K562 (cell line): ENCODE measurements at regions not wholly inside any gene's neighbourhood (a gene's known extent, or its start where the extent isn't known, plus 50 kb on each side); places are given as distances from the start of the nearest gene placed in this dataset.

Experiments used
- ATAC-seq: fragments of 200-7000 bp; cut with Tn5 transposase; 3 replicates; pipeline ENCODE4 v1.9.1; 2020; ENCODE audit warnings: moderate library complexity
- BruUV-seq: library from RNA; stranded (reverse); fragments of 400-500 nt; replicated peaks from 2 replicates; lab custom pipeline; 2021; lab: Mats Ljungman, UMichigan
- CTCF ChIA-PET: fragments of 300-600 bp; formaldehyde crosslinking; extraction: SDS; loops from one replicate; lab custom pipeline; 2021; ENCODE audit warnings: low intra/inter-chr PET ratio; lab: Yijun Ruan, JAX
- POLR2A ChIA-PET: fragments of 300-600, 350-650 bp; sonication (Branson Sonifier 250); formaldehyde crosslinking; extraction: SDS; loops from one replicate; lab custom pipeline; 2021; ENCODE audit warnings: antibody characterized with exemption, inconsistent platforms; lab: Yijun Ruan, JAX
- DNase-seq, 4 experiments: peaks; one replicate each; pipeline versions ENCODE4 v3.0.0 to v3.0.0-alpha.2; 2011 to 2018; ENCODE audit warnings: low spot score in 3 of 4, mixed read lengths in 3 of 4; ENCODE audit errors: extremely low read depth in 1 of 4
- FAIRE-seq: peaks from 2 replicates; lab custom pipeline; 2011; peaks lifted over from hg19 to GRCh38; lab: Jason Lieb, UNC
- H2AFZ ChIP-seq: 2 replicates; pipeline ENCODE4 v1.6.0; 2011; ENCODE audit warnings: low read depth, low read length, control low read depth, inconsistent platforms
- H3K27ac ChIP-seq: fragments of 200-600 bp; 3 replicates; pipeline ENCODE4 v1.8.0; 2011; ENCODE audit warnings: low read depth, mild to moderate bottlenecking, control low read depth, inconsistent platforms, low read length, moderate library complexity, mixed read lengths; ENCODE audit errors: extremely low read depth
- H3K27me3 ChIP-seq, 2 experiments: fragments of 300-600 bp in 1 of 2; 2 replicates in 1 of 2; 3 replicates in 1 of 2; pipeline versions ENCODE4 v1.6.0 to v1.8.0; 2011; ENCODE audit warnings: inconsistent platforms in 2 of 2, low read length in 2 of 2, mild to moderate bottlenecking in 1 of 2, mixed read lengths in 1 of 2, moderate library complexity in 1 of 2; ENCODE audit not compliant: control insufficient read depth in 2 of 2, insufficient read depth in 2 of 2
- H3K36me3 ChIP-seq: fragments of 300-600 bp; 3 replicates; pipeline ENCODE4 v1.8.0; 2011; ENCODE audit warnings: mild to moderate bottlenecking, low read length, inconsistent platforms; ENCODE audit not compliant: control insufficient read depth, insufficient read depth
- H3K4me1 ChIP-seq, 2 experiments: fragments of 200-600 bp in 1 of 2; replicated peaks in 1 of 2; 2 replicates in 1 of 2; 3 replicates in 1 of 2; pipeline versions ENCODE4 v1.5.1 to v1.8.0; 2011; ENCODE audit warnings: inconsistent platforms in 2 of 2, low read length in 2 of 2, mild to moderate bottlenecking in 1 of 2, mixed read lengths in 1 of 2, moderate library complexity in 1 of 2; ENCODE audit not compliant: control insufficient read depth in 2 of 2, insufficient read depth in 2 of 2
- H3K4me2 ChIP-seq: 2 replicates; pipeline ENCODE4 v1.6.1; 2011; ENCODE audit warnings: low read length, control low read depth, inconsistent platforms, mixed read lengths; ENCODE audit not compliant: insufficient read depth
- H3K4me3 ChIP-seq: fragments of 200-600 bp; sonication (generic), shearing (Covaris generic); 2 replicates; pipeline ENCODE4 v1.5.1; 2016; ENCODE audit warnings: control low read depth, inconsistent platforms
- H3K79me2 ChIP-seq: fragments of 200-600 bp; 3 replicates; pipeline ENCODE4 v1.8.0; 2011; ENCODE audit warnings: low read length, inconsistent platforms; ENCODE audit not compliant: control insufficient read depth, insufficient read depth
- H3K9ac ChIP-seq, 2 experiments: 2 replicates each; pipeline versions ENCODE4 v1.6.0 to v1.6.1; 2011; ENCODE audit warnings: low read depth in 2 of 2, low read length in 2 of 2, control low read depth in 1 of 2, inconsistent platforms in 1 of 2, mild to moderate bottlenecking in 1 of 2, mixed read lengths in 1 of 2; ENCODE audit not compliant: insufficient read depth in 1 of 2
- H3K9me1 ChIP-seq: one replicate; pipeline ENCODE4 v1.6.0; 2011; ENCODE audit warnings: inconsistent platforms, mild to moderate bottlenecking, low read length, moderate library complexity; ENCODE audit not compliant: control insufficient read depth, insufficient read depth
- H3K9me3 ChIP-seq: replicated peaks from 2 replicates; pipeline ENCODE4 v1.5.1; 2011; ENCODE audit warnings: low read depth, low read length, inconsistent platforms; ENCODE audit not compliant: control insufficient read depth, insufficient read depth
- H4K20me1 ChIP-seq: replicated peaks from 2 replicates; pipeline ENCODE4 v1.6.1; 2011; ENCODE audit warnings: low read length, inconsistent platforms, mixed read lengths; ENCODE audit not compliant: control insufficient read depth, insufficient read depth
- C11orf30 ChIP-seq: fragments of 450-650 bp; IDR thresholded peaks from 2 replicates; pipeline ENCODE4 v1.6.1; 2016; ENCODE audit warnings: low read depth, mild to moderate bottlenecking
- CREB1 ChIP-seq, 2 experiments: sonication (generic) in 1 of 2; formaldehyde crosslinking in 1 of 2; IDR thresholded peaks; 2 replicates each; pipeline versions ENCODE4 v1.6.1 to v1.8.0; 2012 to 2022; ENCODE audit warnings: inconsistent platforms in 1 of 2, mild to moderate bottlenecking in 1 of 2, missing genetic modification reagents in 1 of 2, moderate library complexity in 1 of 2
- L3MBTL2 ChIP-seq: fragments of 450-650 bp; IDR thresholded peaks from 2 replicates; pipeline ENCODE4 v1.6.1; 2016; ENCODE audit warnings: mild to moderate bottlenecking, moderate library complexity
- PCBP1 ChIP-seq: fragments of 200-400 bp; formaldehyde crosslinking; IDR thresholded peaks from 2 replicates; pipeline ENCODE4 v1.6.1; 2018; ENCODE audit warnings: mild to moderate bottlenecking, low read depth, low read length; ENCODE audit not compliant: poor library complexity, severe bottlenecking
- POU5F1 ChIP-seq: fragments of 150-350 bp; IDR thresholded peaks from 2 replicates; pipeline ENCODE4 v1.6.1; 2014; ENCODE audit warnings: borderline replicate concordance, low read length, low read depth, mild to moderate bottlenecking; ENCODE audit not compliant: partially characterized antibody
- RB1 ChIP-seq: fragments of 450-650 bp; IDR thresholded peaks from 2 replicates; pipeline ENCODE4 v1.6.1; 2017; ENCODE audit warnings: low read depth, mild to moderate bottlenecking
- SAFB ChIP-seq: fragments of 200-400 bp; formaldehyde crosslinking; IDR thresholded peaks from 2 replicates; pipeline ENCODE4 v1.6.1; 2017; ENCODE audit warnings: low read depth, low read length, borderline replicate concordance
- TEAD4 ChIP-seq, 2 experiments: sonication (generic) in 1 of 2; formaldehyde crosslinking in 1 of 2; IDR thresholded peaks; 2 replicates each; pipeline versions ENCODE4 v1.6.1 to v1.8.0; 2012 to 2022; ENCODE audit warnings: borderline replicate concordance in 1 of 2, inconsistent platforms in 1 of 2, low read length in 1 of 2, mild to moderate bottlenecking in 1 of 2, missing genetic modification reagents in 1 of 2
- ZNF184 ChIP-seq: sonication (generic); formaldehyde crosslinking; IDR thresholded peaks from 2 replicates; pipeline ENCODE4 v1.5.0; 2020; ENCODE audit warnings: missing genetic modification reagents
- ZNF239 ChIP-seq: fragments of 250-450 bp; sonication (Bioruptor Pico); IDR thresholded peaks from 2 replicates; pipeline ENCODE4 v1.4.0; 2020; ENCODE audit warnings: mild to moderate bottlenecking
- WGBS: fragments of 100-300 bp; shearing (Covaris generic); methylation state at CpG from one replicate; pipeline ENCODE4 v1.1.6; 2016; ENCODE audit warnings: low coverage, mixed read lengths; ENCODE audit not compliant: insufficient coverage; ENCODE audit errors: missing lambda C conversion rate; 5-methylcytosine and 5-hydroxymethylcytosine counted together
- in situ Hi-C: fragments of 300-500 bp; cut with MboI; formaldehyde crosslinking; loops from 4 replicates; pipeline ENCODE4 v1.15.0; 2018; ENCODE audit warnings: inconsistent platforms, mixed read lengths
- intact Hi-C: fragments of 100-400 bp; cut with micrococcal nuclease; formaldehyde crosslinking; loops from 2 replicates; pipeline ENCODE4 v1.14.2; 2022

DNA sequence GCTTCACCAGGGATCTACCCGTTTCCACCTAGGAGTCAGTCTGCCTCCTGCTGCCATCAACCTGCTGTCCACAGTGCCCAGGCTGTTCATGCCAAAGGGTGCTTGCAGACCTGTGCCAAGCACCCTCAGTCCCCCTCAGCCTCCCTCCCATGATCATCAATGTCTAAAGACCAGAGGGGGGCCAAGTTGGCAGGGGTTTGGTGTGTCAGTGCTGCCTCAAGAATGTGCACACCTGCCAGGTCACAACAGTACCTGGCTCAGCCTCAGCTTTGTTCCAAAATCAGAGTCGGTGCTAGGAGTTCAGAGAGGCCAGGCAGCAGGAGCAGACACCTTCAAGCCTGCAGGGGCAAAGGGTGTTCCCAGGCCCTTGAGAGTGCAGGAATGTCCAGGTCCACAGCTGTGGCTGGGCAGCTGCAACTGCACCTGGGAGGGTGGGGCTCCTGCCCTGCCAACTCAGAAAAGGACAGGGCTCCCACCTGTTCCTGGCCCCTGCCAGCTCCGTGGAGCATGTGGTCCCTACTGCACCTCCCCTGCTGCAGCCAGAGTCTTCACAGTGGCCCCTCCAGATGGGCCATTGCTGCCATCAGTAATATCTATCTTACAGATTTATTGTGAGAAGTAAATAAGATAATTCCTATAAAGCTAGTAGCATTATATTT is 219.5 kb downstream of the POLR1F start:
- FAIRE-seq = no peak
- Histone ChIP-seq H4K20me1 (no peaks in the 10 kb centered on the region), H3K9me1 (no peaks in the 10 kb centered on the region), H3K27me3 (no peaks in the 10 kb centered on the region), H2AFZ (no peak overlapping the region), H3K27ac (no peak overlapping the region), H3K9ac (no peak overlapping the region), H3K36me3 (no peaks in the 10 kb centered on the region), H3K4me2 (no peak overlapping the region), H3K9me3 (0 out of 2 replicates have a peak, but pooled peaks cover 2% of the 10 kb centered on the region), H3K79me2 (no peaks in the 10 kb centered on the region)
- DNase-seq = no peak
- in situ Hi-C loops (no loop called here), intact Hi-C loops (no loop called here)
- POLR2A ChIA-PET = no interaction called here
- no TSS peak for BruUV-seq
- 0% methylated on average over 3 of the region's 3 CpGs for WGBS
- TF ChIP-seq RB1 = no peak
- TF ChIP-seq L3MBTL2 = no peak
- no peak for TF ChIP-seq POU5F1
- TF ChIP-seq C11orf30 = no peak
- TF ChIP-seq CREB1 (IDR thresholded peaks at IDR 0.05) = no peak
- no peak for TF ChIP-seq CREB1 (CRISPR knock-in tag; IDR thresholded peaks at IDR 0.05)
- TF ChIP-seq ZNF239 (CRISPR knock-in tag) = no peak
- no peak for TF ChIP-seq ZNF184 (CRISPR knock-in tag)
- TF ChIP-seq TEAD4 (IDR thresholded peaks at IDR 0.05; ENCODE audit: low read length) = no peak
- no peak for TF ChIP-seq TEAD4 (CRISPR knock-in tag; IDR thresholded peaks at IDR 0.05; ENCODE audit: borderline replicate concordance)
- TF ChIP-seq PCBP1 = no peak
- no peak for TF ChIP-seq SAFB
- TF ChIP-seq, all 486 proteins: peak for 0
- no peaks in the 10 kb centered on the region for H3K4me1 ChIP-seq
- ATAC-seq = no peak
- H3K4me3 ChIP-seq = no peak overlapping the region
- CTCF ChIA-PET = no interaction called here
